CD4-positive, alpha-beta T cell treated with Interleukin-17A for 1 hour (primary cell): ENCODE measurements at regions not wholly inside any gene's neighbourhood (a gene's known extent, or its start where the extent isn't known, plus 50 kb on each side); places are given as distances from the start of the nearest gene placed in this dataset.
"Not testable (repeated sequence)": the region's sequence is repeated elsewhere in the genome, so short reads cannot be mapped to it uniquely, and the experiment has no call there.

ENCODE experiments used
- DNase-seq: peaks from one replicate; pipeline ENCODE4 v3.0.0-alpha.2; 2020

- DNase-seq, result no peak
Observed at GRCh38 chr12:22115711-22116110, 69.7 kb downstream of the CMAS start.

- no peak for DNase-seq
Observed at GRCh38 chr12:22116376-22116775, 70.4 kb downstream of the CMAS start.

GRCh38 chr12:22117563-22118237 is 71.7 kb downstream of the CMAS start:
- DNase-seq, result no peak

- no peak for DNase-seq
Observed at GRCh38 chr12:22118238-22118790, 72.3 kb downstream of the CMAS start.

GRCh38 chr12:22121224-22121623 is 75.2 kb downstream of the CMAS start:
- peak; percentile 56 for DNase-seq

GRCh38 chr12:22122359-22122758 is 76.3 kb downstream of the CMAS start:
- DNase-seq, result no peak

- DNase-seq, result no peak
Observed at GRCh38 chr12:22124987-22125386, 79.0 kb downstream of the CMAS start.

GRCh38 chr12:22126101-22126500 is 80.1 kb downstream of the CMAS start:
- DNase-seq, result not testable (repeated sequence)

GRCh38 chr12:22126758-22127157 is 80.7 kb downstream of the CMAS start:
- no peak for DNase-seq

GRCh38 chr12:22130671-22131070 is 84.7 kb downstream of the CMAS start:
- peak; percentile 6 for DNase-seq

- not testable (repeated sequence) for DNase-seq
Observed at GRCh38 chr12:22136604-22137117, 90.6 kb downstream of the CMAS start.
